ENCODE measurements at regions not wholly inside any gene's neighbourhood (a gene's known extent, or its start where the extent isn't known, plus 50 kb on each side); places are given as distances from the start of the nearest gene placed in this dataset.
"Not testable (repeated sequence)": the region's sequence is repeated elsewhere in the genome, so short reads cannot be mapped to it uniquely, and the experiment has no call there.

- no peak overlapping the region for H3K27ac ChIP-seq
- TF ChIP-seq CTCF (conservative IDR thresholded peaks at IDR 0.05; ENCODE audit: low read depth), result no peak
- ChIA-PET CTCF (interaction anchor here (0.6 to 1.9 kb wide), 5 partner anchors 11 to 162 kb away, joined by 3 to 16 read pairs (median 4); no protein-coding TSS in a partner anchor), POLR2A (ENCODE audit: low non-redundant PET) (no interaction called here)
- DNase-seq (ENCODE audit: low spot score), result no peak
Measured at GRCh38 chr2:63699549-63699839, 110.7 kb downstream of the MDH1 start.

- no peak for TF ChIP-seq CTCF (conservative IDR thresholded peaks at IDR 0.05; ENCODE audit: low read depth)
- no peak overlapping the region for H3K27ac ChIP-seq
- ChIA-PET CTCF (interaction anchor here (0.7 to 1.1 kb wide), 2 partner anchors 12 to 19 kb away, joined by 4 to 5 read pairs; no protein-coding TSS in a partner anchor), POLR2A (ENCODE audit: low non-redundant PET) (interaction anchor here (0.7 kb wide), 1 partner anchor 142 kb away, joined by 5 read pairs; no protein-coding TSS in a partner anchor)
- DNase-seq (ENCODE audit: low spot score), result no peak
Measured at GRCh38 chr2:63700271-63700670, 111.5 kb downstream of the MDH1 start.

GRCh38 chr2:63701406-63701805 lies 112.6 kb downstream of the MDH1 start:
- no peak for DNase-seq (ENCODE audit: low spot score)
- POLR2A ChIA-PET (ENCODE audit: low non-redundant PET), result no interaction called here
- CTCF ChIA-PET, result no interaction called here
- H3K27ac ChIP-seq, result no peak overlapping the region
- no peak for TF ChIP-seq CTCF (conservative IDR thresholded peaks at IDR 0.05; ENCODE audit: low read depth)

- DNase-seq (ENCODE audit: low spot score); POLR2A ChIA-PET (ENCODE audit: low non-redundant PET); H3K27ac ChIP-seq; CTCF ChIA-PET: not testable (repeated sequence)
Measured at GRCh38 chr2:63706084-63706483, 117.3 kb downstream of the MDH1 start.

GRCh38 chr2:63710732-63711131 lies 122.0 kb downstream of the MDH1 start:
- CTCF ChIA-PET, result interaction anchor here (0.6 to 0.8 kb wide), 2 partner anchors 11 to 154 kb away, joined by 3 to 5 read pairs; no protein-coding TSS in a partner anchor
- no peak overlapping the region for H3K27ac ChIP-seq
- no peak for DNase-seq (ENCODE audit: low spot score)
- no peak for TF ChIP-seq CTCF (conservative IDR thresholded peaks at IDR 0.05; ENCODE audit: low read depth)
- POLR2A ChIA-PET (ENCODE audit: low non-redundant PET), result no interaction called here

- DNase-seq (ENCODE audit: low spot score), result no peak
- no peak for TF ChIP-seq CTCF (conservative IDR thresholded peaks at IDR 0.05; ENCODE audit: low read depth)
- ChIA-PET POLR2A (ENCODE audit: low non-redundant PET) (no interaction called here), CTCF (interaction anchor here (0.5 kb wide), 1 partner anchor 224 kb away, joined by 4 read pairs; no protein-coding TSS in a partner anchor)
- H3K27ac ChIP-seq, result no peak overlapping the region
Measured at GRCh38 chr2:63712748-63713147, 124.0 kb downstream of the MDH1 start.

- CTCF ChIA-PET, result interaction anchor here (0.6 kb wide), 1 partner anchor 18 kb away, joined by 3 read pairs; no protein-coding TSS in a partner anchor
- no peak for TF ChIP-seq CTCF (conservative IDR thresholded peaks at IDR 0.05; ENCODE audit: low read depth)
- no peak for DNase-seq (ENCODE audit: low spot score)
- no peak overlapping the region for H3K27ac ChIP-seq
- POLR2A ChIA-PET (ENCODE audit: low non-redundant PET), result no interaction called here
Measured at GRCh38 chr2:63716146-63716545, 125.5 kb upstream of the UGP2 start.

Measured in RWPE1 (cell line).